Skin epidermis (tissue), 12 donors: ENCODE measurements at regions not wholly inside any gene's neighbourhood (a gene's known extent, or its start where the extent isn't known, plus 50 kb on each side); places are given as distances from the start of the nearest gene placed in this dataset.

Experiments used
- H3K27ac ChIP-seq, 21 experiments: fragments of 200-600 bp; sonication (generic) in 11 of 21; one replicate each; pipeline ENCODE4 v1.5.0; 2020; ENCODE audit warnings: mild to moderate bottlenecking in 3 of 21, inconsistent platforms in 2 of 21, moderate library complexity in 2 of 21
- H3K4me3 ChIP-seq, 7 experiments: fragments of 200-600 bp; sonication (generic) in 2 of 7; one replicate each; pipeline ENCODE4 v1.5.0; 2020; ENCODE audit warnings: inconsistent platforms in 2 of 7, mild to moderate bottlenecking in 2 of 7, moderate library complexity in 1 of 7

DNA sequence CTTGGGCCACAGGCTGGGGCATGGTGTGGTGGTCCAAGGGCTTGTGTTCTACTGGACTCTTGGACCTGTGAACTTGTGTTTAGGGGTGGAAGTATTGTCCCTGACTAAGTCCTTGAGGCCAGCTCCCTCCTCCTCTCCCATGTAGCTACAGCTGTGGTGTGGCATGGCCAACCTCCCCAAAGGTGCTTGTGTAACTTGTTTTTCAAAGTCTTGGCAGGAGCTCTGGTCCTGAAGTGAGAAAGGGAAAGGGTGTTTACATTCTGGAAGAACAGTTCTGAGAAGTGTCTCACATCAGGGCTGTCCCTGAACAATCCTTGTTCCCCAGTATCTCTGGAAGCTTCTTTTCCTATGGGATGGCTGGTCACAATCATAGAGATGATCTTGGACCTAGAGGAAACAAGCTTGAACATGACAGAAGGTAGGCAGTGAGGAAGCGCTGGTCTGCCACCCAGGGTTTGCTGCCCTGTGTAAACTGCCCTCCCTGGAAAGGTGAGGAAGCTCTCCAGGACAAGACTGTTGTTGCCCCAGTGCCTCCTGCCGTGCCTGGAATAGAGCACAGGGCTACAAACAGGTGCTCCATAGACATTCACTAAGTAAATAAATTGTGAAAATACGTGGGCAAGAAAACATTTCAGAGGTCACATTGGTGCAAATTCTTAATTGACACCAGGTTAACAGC is 64.6 kb upstream of the KLF9 start:
- no peak overlapping the region for H3K4me3 ChIP-seq
- peak overlapping the region in 15 of 21 experiments; percentile 55 to 92 (median 77) for H3K27ac ChIP-seq

DNA sequence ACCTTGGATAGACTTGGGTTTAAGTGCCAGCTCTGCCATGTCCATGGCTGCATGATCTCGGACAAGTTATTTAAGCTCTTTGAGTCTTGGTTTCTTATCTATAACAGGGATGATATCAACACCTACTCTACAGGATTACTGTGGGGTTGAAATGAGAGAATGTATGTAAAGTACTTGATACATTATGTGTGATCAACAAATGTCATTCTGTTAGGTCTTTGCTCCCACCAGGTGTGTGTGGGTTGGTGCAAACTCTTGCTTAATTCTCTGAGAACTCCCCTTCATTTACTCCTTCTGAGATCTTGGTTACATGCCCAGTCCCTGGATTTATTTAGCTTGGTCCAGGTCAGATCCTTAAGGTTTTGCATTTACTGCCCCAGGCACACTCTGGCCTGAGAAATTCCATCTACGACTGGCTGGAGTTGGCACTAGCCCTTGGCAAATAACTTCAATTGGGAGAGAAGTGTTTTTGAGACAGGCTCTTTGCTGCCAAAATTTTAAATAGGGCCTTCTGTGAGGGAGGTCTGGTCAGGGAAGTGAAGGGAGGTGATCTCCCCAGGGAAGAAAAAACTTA is 63.5 kb upstream of the KLF9 start:
- H3K4me3 ChIP-seq: no peak overlapping the region
- H3K27ac ChIP-seq: peak overlapping the region in 9 of 21 experiments; percentile 5 to 87 (median 80)

DNA sequence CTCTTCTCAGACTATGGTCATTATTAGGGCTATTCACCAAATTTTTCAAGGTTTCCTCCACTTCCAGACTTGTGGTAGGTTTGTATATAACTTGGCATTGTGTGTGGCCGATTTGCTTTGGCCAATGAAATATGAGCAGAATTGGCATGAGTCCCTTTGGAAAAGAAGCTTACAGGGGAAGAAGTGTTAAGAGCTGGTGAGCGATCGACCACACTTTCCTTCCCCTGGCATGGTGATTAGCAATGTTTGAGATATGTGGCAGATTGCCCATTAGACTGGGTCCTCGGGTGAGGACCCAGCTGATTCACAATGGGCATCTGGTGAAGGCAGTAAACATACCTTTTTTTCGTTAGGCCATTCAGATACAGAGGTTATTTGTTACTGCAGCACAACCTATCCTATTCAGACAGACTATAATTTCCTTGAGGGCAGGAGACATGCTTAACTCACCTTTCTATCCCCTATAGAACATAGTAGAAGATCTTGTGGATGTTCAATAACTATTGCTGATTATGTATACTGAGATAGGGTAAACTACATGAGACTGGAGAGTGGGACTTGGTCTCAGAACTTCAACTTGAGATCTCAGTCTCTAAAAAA is 62.8 kb upstream of the KLF9 start:
- H3K4me3 ChIP-seq: no peak overlapping the region
- no peak overlapping the region for H3K27ac ChIP-seq

DNA sequence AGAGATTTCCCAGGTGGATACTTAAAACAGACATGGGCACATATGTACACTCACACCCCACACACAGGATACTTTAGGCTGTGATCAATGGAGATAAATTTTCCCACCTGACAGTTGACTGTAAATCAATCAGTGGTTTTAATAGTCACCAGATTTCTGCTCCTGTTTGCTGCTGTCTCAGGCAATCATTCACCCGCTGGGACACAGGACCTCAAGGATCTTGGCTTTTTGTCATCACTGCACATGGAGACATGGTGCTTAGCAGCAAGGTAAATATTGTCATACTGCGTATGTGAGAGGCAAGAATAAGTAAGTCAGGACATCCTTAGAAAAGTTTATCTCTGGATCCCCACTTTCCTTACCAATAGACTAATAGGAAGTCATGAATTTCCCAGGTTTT is 60.8 kb upstream of the KLF9 start:
- Histone ChIP-seq H3K4me3 (no peak overlapping the region), H3K27ac (peak overlapping the region in 5 of 21 experiments; percentile 6 to 39 (median 23))

DNA sequence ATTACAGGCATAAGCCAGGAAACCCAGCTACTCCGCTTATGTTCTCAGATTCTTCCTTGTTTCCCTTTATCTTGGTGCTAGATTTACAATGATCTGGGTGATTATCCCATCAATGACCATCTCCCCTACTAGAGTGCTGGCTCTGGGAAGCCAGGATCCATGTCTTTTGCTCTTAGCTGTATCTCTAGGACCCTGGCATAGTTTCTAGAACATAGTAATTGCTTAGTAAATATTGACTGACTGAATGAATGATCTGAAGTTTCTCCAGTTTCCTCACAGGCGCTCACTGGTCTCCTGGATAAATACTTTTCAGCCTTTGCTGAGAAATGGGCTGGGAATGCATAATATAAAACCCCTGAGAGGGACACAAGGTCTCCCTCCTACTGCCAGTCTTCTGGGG is 60.0 kb upstream of the KLF9 start:
- no peak overlapping the region for H3K4me3 ChIP-seq
- H3K27ac ChIP-seq: peak overlapping the region in 7 of 21 experiments; percentile 4 to 39 (median 12)

DNA sequence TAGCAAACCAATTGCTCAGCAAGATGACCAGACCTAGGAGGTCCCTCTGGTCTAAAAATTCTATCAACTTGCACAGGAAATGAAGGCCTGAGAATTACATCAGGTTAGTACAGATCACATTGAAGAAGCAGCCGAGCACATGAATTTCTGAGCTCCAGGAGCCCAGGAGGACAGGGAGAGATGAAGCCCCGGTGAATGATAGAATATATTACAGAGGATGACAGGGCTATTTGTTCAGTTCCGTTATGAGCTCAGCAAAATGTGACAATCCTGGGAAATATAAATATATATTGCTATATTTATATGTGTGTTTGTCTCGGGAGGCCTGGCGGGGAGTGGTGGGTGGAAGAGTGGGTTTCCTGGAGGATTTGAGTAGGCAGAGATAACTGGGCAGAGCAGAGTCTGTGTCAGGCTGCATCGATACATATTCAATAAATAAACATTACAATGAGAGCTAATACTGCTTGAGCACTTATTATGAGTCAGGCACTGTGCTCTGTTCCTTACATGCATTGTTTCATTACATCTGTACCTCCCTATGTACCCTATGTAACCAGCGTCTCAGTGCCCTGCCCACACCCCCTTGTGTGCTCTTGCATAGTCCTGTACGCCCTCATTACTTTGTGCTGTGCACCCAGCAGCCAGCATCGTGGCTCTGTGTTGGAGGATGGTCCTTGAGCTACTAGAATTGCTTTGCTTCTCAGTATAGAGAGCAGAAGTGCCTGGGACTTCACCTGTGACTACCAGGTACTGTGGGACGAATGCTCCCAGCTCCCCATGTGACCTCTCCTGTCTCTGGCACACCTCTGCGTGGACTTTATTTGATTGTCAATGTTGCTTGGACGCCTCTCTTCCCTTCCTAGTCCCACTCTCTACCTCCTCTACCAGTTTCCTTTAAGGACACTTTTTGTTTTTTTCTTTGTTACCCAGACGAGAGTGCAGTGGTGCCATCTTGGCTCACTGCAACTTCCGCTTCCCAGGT is 58.1 kb upstream of the KLF9 start:
- H3K27ac ChIP-seq: peak overlapping the region in 2 of 21 experiments; percentile 5 to 57

DNA sequence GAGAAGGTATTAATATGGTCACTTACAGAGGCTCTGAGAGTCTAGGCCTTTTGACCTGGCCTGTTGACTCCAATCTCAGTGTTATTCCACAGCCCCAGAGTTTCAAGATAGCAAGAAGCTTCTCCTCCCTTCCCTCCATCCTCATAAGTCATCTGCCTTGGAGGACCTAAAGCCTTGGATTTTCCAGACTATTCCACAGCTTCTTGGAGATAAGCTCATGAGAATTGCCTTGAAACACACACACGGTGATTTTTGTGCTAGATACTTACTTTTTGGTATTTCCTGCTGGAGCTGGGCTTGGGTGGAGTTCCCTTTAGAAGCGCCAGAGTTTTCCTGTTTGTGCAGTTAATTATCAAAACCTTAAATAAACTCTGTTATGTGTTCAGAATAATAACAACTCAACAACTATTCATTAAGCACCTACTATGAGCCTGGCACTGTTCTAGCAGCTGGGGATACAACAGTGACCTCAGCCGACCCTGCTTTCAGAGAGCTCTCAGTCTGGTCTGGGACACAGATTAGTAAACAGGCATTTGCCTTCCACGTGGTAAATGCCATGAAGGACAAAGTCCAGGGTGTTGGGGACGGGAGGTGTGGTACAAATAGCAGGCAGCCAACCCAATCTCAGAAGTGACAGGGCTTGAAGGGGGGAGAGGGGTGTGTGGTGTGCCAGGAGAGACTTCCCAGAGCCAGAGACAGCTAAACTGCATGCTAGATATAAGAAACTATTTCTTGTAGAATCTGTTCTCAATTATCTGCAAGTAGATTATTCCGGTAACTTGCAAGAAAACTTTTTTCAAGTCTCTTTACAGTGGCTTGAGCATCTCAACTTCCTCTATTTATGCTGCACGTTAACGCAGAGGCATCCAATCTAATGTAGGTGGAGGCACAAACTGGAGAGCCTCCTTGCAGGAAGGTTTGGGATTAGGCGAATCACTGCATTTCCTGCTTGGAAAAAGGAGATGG is 55.9 kb upstream of the KLF9 start:
- H3K27ac ChIP-seq: peak overlapping the region in 17 of 21 experiments; percentile 7 to 74 (median 58)
- no peak overlapping the region for H3K4me3 ChIP-seq

More for the DNA sequence above, 58.1 kb upstream of the KLF9 start:
- no peak overlapping the region for H3K4me3 ChIP-seq

DNA sequence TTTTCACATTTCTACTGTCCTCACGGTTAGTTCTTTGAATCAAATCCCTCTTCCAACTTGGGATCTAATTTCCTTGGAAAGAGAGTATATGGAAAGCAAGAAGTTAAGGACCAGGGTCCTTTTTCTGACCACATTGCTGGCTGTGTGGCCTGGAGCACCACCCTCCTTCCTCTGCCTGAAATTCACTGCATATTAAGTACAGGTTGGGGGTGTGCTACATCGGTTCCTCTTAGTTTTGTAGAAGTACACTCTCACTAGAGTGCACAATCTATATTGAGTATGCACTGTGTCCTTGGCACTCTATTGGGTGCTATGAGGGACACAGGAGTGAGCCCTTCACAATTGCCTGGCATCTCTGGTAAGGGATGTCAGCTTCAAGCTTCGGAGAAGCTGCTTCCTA is 53.8 kb upstream of the KLF9 start:
- H3K27ac ChIP-seq: peak overlapping the region in 8 of 21 experiments; percentile 10 to 66 (median 26)
- H3K4me3 ChIP-seq: no peak overlapping the region

DNA sequence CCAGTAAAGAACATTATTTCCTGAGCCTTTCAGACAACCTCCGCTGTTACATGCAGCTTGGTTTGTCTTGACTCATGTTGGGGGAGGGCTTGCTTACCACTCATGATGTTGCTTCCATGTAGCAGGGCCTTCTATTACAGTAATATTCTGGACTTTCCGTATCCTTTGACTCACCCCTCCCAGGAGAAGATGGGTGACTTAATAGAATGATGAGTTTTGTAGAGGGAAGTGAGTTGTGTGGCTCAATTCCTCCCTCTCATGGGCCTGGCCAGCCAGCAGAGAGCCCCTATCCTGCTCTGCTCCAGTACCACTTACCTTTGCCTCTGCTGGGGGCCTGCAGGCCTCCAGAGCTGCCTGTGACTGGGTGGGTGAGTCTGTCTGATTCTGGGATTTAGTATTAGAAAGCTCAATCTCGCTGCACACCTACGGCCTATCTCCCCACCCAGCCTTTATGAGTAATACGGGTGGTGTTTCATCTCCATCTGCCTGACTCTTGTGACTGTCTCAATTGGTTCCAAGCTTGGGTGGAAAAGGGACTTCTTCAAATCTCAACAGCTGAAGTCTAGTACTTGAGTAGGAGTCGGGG is 52.6 kb upstream of the KLF9 start:
- Histone ChIP-seq H3K27ac (peak overlapping the region in 8 of 21 experiments; percentile 19 to 66 (median 30)), H3K4me3 (no peak overlapping the region)

DNA sequence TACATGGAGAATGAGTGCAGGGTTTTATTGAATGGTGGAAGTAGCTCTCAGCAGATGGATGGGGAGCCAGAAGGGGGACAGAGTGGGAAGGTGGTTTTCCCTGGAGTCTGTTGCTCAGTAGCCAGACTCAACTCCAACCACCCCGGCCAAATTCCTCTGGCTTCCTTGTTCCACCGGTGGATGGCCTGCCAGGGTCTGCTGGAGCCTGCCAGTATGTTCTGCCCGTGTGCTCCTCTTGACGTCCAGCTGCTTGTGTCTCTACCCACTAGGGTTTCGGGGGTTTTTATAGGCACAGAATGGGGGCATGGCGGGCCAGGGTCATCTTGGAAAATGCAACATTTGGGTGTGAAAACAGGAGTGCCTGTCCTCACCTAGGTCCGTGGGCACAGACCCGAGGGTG is 51.4 kb upstream of the KLF9 start:
- H3K4me3 ChIP-seq: no peak overlapping the region
- no peak overlapping the region for H3K27ac ChIP-seq

DNA sequence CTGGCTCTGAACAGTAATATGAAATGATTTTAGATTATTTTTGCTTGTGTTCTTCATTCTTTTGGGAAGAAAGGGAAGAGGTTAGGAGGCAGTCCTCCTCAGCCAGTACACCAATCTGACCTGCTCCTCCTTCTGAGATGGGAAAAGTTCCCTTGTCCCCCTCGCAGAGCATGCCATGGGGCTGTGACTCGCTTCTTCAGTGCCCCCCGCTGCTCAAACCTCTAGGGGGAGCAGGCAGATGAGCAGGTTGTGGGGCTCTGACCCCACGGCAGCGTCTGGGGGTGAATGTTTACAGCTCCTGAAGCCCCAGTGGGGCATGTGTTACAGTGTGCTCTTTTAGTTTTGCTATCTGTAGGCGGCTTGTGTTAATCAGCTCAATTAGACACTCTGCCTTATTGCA is 50.9 kb upstream of the KLF9 start:
- H3K4me3 ChIP-seq: no peak overlapping the region
- no peak overlapping the region for H3K27ac ChIP-seq
